Effector CD4-positive, alpha-beta T cell (primary cell): ENCODE measurements at regions not wholly inside any gene's neighbourhood (a gene's known extent, or its start where the extent isn't known, plus 50 kb on each side); places are given as distances from the start of the nearest gene placed in this dataset.

ENCODE experiments used
- DNase-seq: peaks from one replicate; pipeline ENCODE4 v3.0.0-alpha.2; 2020

- no peak for DNase-seq
Observed at GRCh38 chr16:65940711-65941110, 425.8 kb upstream of the CDH5 start.

- no peak for DNase-seq
Observed at GRCh38 chr16:65938083-65938482, 428.4 kb upstream of the CDH5 start.

GRCh38 chr16:65937455-65937854 lies 429.0 kb upstream of the CDH5 start:
- no peak for DNase-seq

- DNase-seq: no peak
Observed at GRCh38 chr16:65936096-65936495, 430.4 kb upstream of the CDH5 start.

GRCh38 chr16:65934443-65934842 lies 432.0 kb upstream of the CDH5 start:
- no peak for DNase-seq

GRCh38 chr16:65933703-65934102 lies 432.8 kb upstream of the CDH5 start:
- DNase-seq: no peak

- DNase-seq: no peak
Observed at GRCh38 chr16:65932350-65933072, 434.0 kb upstream of the CDH5 start.

- DNase-seq: no peak
Observed at GRCh38 chr16:65922923-65923322, 443.6 kb upstream of the CDH5 start.

GRCh38 chr16:65919986-65920376 lies 446.5 kb upstream of the CDH5 start:
- DNase-seq: no peak

GRCh38 chr16:65919145-65919985 lies 447.1 kb upstream of the CDH5 start:
- DNase-seq: no peak

- DNase-seq: no peak
Observed at GRCh38 chr16:65917466-65917865, 449.0 kb upstream of the CDH5 start.

- DNase-seq: no peak
Observed at GRCh38 chr16:65916995-65917394, 449.5 kb upstream of the CDH5 start.

- DNase-seq: no peak
Observed at GRCh38 chr16:65910291-65910690, 456.2 kb upstream of the CDH5 start.

GRCh38 chr16:65909310-65910050 lies 457.0 kb upstream of the CDH5 start:
- no peak for DNase-seq

- DNase-seq: no peak
Observed at GRCh38 chr16:65908568-65908967, 457.9 kb upstream of the CDH5 start.

GRCh38 chr16:65905331-65905730 lies 461.2 kb upstream of the CDH5 start:
- no peak for DNase-seq

GRCh38 chr16:65896448-65897153 lies 469.9 kb upstream of the CDH5 start:
- no peak for DNase-seq

- no peak for DNase-seq
Observed at GRCh38 chr16:65895906-65896305, 470.6 kb upstream of the CDH5 start.

- DNase-seq: no peak
Observed at GRCh38 chr16:65895486-65895885, 471.0 kb upstream of the CDH5 start.

- no peak for DNase-seq
Observed at GRCh38 chr16:65890203-65890602, 476.3 kb upstream of the CDH5 start.

GRCh38 chr16:65889533-65889966 lies 476.9 kb upstream of the CDH5 start:
- DNase-seq: no peak

- DNase-seq: no peak
Observed at GRCh38 chr16:65888201-65888600, 478.3 kb upstream of the CDH5 start.

- no peak for DNase-seq
Observed at GRCh38 chr16:65884018-65884417, 482.5 kb upstream of the CDH5 start.
